Colonic mucosa (tissue), 4 donors: ENCODE measurements at regions not wholly inside any gene's neighbourhood (a gene's known extent, or its start where the extent isn't known, plus 50 kb on each side); places are given as distances from the start of the nearest gene placed in this dataset.

ENCODE experiments used
- DNase-seq: peaks from one replicate; pipeline ENCODE4 v3.0.0-alpha.2; 2020
- H3K27ac ChIP-seq: fragments of 200-600 bp; one replicate; pipeline ENCODE4 v1.8.0; 2021
- H3K27me3 ChIP-seq: fragments of 200-600 bp; one replicate; pipeline ENCODE4 v1.8.0; 2021
- H3K36me3 ChIP-seq: fragments of 200-600 bp; one replicate; pipeline ENCODE4 v1.8.0; 2021
- H3K4me1 ChIP-seq: fragments of 200-600 bp; one replicate; pipeline ENCODE4 v1.8.0; 2021; ENCODE audit warnings: mild to moderate bottlenecking
- H3K4me3 ChIP-seq: fragments of 200-600 bp; one replicate; pipeline ENCODE4 v1.8.0; 2021
- H3K9ac ChIP-seq, 2 donors: one replicate each; pipeline ENCODE4 v1.7.0; 2013; ENCODE audit warnings: control low read depth in 2 of 2, low read depth in 2 of 2, low read length in 2 of 2
- H3K9me3 ChIP-seq: fragments of 200-600 bp; one replicate; pipeline ENCODE4 v1.8.0; 2021
- intact Hi-C: fragments of 100-400 bp; cut with DNase I; formaldehyde crosslinking; loops from one replicate; pipeline ENCODE4 v1.14.1; 2022
- TF ChIP-seq, protein P1 (sequence below): fragments of 200-600 bp; IDR thresholded peaks from one replicate; pipeline ENCODE4 v1.8.0; 2022; ENCODE audit warnings: antibody characterized with exemption, mild to moderate bottlenecking
- donor health status: healthy.
- donor health status: DM: no; HTN: no; CAD: no.
- donor health status: DM: no; HTN: no; CAD: no.

GRCh38 chr2:145744541-145745386 is 1224.8 kb upstream of the ZEB2 start:
- no peaks in the 10 kb centered on the region for H3K9me3 ChIP-seq
- H3K27ac ChIP-seq = no peak overlapping the region
- intact Hi-C loops = no loop called here
- H3K4me3 ChIP-seq = no peak overlapping the region
- H3K27me3 ChIP-seq = no peaks in the 10 kb centered on the region
- H3K4me1 ChIP-seq = no peaks in the 10 kb centered on the region
- DNase-seq = no peak
- no peaks in the 10 kb centered on the region for H3K36me3 ChIP-seq
- no peak overlapping the region for H3K9ac ChIP-seq
- TF ChIP-seq, protein P1, sequence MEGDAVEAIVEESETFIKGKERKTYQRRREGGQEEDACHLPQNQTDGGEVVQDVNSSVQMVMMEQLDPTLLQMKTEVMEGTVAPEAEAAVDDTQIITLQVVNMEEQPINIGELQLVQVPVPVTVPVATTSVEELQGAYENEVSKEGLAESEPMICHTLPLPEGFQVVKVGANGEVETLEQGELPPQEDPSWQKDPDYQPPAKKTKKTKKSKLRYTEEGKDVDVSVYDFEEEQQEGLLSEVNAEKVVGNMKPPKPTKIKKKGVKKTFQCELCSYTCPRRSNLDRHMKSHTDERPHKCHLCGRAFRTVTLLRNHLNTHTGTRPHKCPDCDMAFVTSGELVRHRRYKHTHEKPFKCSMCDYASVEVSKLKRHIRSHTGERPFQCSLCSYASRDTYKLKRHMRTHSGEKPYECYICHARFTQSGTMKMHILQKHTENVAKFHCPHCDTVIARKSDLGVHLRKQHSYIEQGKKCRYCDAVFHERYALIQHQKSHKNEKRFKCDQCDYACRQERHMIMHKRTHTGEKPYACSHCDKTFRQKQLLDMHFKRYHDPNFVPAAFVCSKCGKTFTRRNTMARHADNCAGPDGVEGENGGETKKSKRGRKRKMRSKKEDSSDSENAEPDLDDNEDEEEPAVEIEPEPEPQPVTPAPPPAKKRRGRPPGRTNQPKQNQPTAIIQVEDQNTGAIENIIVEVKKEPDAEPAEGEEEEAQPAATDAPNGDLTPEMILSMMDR = no peak

DNA sequence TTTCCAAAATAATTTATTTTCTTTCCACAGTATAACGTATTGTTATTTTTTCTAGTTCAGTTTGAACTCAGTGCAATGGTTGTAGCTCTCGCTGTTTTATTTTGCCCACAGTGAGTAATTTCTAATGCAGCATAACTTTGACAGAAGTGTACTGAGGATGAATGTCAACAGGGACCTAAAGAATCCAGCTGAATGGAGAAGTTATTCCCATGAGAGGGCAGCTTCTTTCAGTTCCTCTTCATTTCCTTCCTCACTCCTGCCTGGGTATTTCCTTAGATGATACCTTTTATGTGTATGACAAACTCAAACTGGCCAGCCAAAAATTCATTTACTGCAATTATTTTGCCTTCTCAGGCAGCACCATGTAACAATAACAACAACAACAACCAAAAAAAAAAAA is 1223.1 kb upstream of the ZEB2 start:
- Histone ChIP-seq H3K9me3 (no peaks in the 10 kb centered on the region), H3K27me3 (no peaks in the 10 kb centered on the region), H3K36me3 (no peaks in the 10 kb centered on the region), H3K27ac (no peak overlapping the region), H3K9ac (no peak overlapping the region), H3K4me3 (no peak overlapping the region), H3K4me1 (no peaks in the 10 kb centered on the region)
- intact Hi-C loops = no loop called here
- TF ChIP-seq, protein P1 = no peak
- no peak for DNase-seq

DNA sequence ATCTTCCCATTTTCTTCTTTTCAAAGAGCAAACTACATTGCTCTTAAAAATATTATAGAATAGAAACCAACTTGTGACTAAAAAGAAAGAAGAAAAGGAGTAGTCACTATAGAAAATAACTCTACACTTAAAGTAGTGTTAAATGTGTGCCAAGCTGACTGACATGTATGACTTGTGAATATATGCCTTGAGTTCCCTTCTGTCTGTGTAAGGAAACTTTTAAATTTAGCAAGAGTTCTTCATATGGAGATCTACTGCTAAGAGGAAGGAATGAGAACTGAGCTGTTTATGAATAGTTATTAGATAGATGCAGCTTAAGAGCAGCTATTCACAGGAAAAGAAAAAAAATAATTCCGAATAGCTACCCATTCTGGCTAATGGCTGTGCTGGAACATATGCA is 1221.7 kb upstream of the ZEB2 start:
- Histone ChIP-seq H3K4me1 (no peaks in the 10 kb centered on the region), H3K27me3 (no peaks in the 10 kb centered on the region), H3K36me3 (no peaks in the 10 kb centered on the region), H3K9me3 (no peaks in the 10 kb centered on the region), H3K4me3 (no peak overlapping the region), H3K27ac (no peak overlapping the region), H3K9ac (no peak overlapping the region)
- TF ChIP-seq, protein P1 = no peak
- no peak for DNase-seq
- intact Hi-C loops = no loop called here

DNA sequence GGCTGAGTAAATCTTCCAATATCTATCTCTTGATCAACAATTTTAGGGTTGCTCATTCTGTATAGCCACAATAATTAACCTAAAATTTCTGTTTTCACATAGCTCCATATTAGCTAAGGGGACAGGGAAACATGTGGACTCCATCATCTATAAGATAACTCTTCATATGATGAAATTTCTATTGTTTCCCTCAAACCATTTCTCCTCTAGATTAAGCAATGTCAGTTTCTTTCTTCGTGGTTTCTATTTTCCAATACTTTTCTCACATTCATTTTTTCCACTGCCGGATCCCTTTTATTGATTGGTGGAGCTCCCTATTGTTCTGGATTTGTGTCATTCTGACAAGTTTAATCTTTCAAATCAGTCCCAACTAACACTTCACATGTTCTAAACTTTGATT is 1221.3 kb upstream of the ZEB2 start:
- no peak overlapping the region for H3K27ac ChIP-seq
- TF ChIP-seq, protein P1 = no peak
- no peak for DNase-seq
- intact Hi-C loops = no loop called here
- H3K4me1 ChIP-seq = no peaks in the 10 kb centered on the region
- no peak overlapping the region for H3K4me3 ChIP-seq
- H3K36me3 ChIP-seq = no peaks in the 10 kb centered on the region
- H3K9me3 ChIP-seq = no peaks in the 10 kb centered on the region
- no peaks in the 10 kb centered on the region for H3K27me3 ChIP-seq
- no peak overlapping the region for H3K9ac ChIP-seq

DNA sequence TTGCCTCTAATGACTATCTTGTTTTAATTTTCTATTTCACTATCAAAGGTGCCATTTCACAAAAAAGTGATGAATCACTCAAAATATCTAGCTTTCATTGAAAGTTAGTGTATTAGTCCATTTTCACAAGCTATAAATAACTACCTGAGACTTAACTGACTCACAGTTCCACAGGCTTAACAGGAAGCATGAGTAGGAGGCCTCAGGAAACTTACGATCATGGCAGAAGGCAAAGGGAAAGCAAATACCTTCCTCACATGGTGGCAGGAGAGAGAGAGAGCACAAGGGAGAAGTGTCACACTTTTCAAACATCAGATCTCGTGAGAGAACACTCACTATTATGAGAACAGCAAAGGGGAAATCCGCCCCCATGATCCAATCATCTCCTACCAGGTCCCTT is 1220.4 kb upstream of the ZEB2 start:
- H3K27ac ChIP-seq = no peak overlapping the region
- H3K4me3 ChIP-seq = no peak overlapping the region
- H3K9ac ChIP-seq = no peak overlapping the region
- no peaks in the 10 kb centered on the region for H3K4me1 ChIP-seq
- no peaks in the 10 kb centered on the region for H3K36me3 ChIP-seq
- no peak for DNase-seq
- no peaks in the 10 kb centered on the region for H3K27me3 ChIP-seq
- intact Hi-C loops = no loop called here
- H3K9me3 ChIP-seq = no peaks in the 10 kb centered on the region
- TF ChIP-seq, protein P1 = no peak
